ENCODE measurements at regions not wholly inside any gene's neighbourhood (a gene's known extent, or its start where the extent isn't known, plus 50 kb on each side); places are given as distances from the start of the nearest gene placed in this dataset.

DNA sequence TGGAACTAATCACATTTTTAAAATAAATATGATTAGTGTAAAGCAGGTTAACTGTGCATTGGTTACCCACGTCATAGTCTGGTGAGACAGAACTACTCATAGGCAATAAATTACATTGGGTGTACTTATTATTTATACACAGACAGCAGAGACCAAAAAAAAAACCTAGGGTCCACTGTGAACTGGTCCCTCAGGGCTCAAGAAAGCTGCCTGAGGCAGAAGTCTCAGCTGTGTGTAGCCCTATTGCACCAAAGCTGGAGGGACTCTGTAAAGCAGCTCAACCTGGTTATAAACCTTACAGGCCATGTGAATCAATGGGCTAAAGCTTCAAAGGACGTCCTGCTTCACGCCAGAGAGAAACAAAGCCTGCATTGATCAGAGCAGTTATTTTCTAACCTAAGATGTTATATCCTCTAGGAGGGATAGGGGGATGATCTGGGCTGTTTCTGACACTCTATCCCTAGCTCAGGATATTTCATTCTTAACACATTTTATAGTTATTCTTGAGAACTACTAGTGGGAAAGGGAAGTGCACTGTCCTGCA is 432.2 kb upstream of the ANO3 start:
- ChIA-PET POLR2A (no interaction called here), CTCF (no interaction called here)
- peaks cover 8% of the 10 kb centered on the region for H3K9me3 Mint-ChIP-seq
- no peaks in the 10 kb centered on the region for H3K36me3 Mint-ChIP-seq
- intact Hi-C loops (cut with micrococcal nuclease): no loop called here
- DNase-seq: no peak
- no peaks in the 10 kb centered on the region for H3K4me1 Mint-ChIP-seq (ENCODE audit: low read depth)
- H3K4me3 Mint-ChIP-seq: no peak overlapping the region
- H3K27me3 Mint-ChIP-seq: no peaks in the 10 kb centered on the region
- no peak overlapping the region for H3K27ac Mint-ChIP-seq

DNA sequence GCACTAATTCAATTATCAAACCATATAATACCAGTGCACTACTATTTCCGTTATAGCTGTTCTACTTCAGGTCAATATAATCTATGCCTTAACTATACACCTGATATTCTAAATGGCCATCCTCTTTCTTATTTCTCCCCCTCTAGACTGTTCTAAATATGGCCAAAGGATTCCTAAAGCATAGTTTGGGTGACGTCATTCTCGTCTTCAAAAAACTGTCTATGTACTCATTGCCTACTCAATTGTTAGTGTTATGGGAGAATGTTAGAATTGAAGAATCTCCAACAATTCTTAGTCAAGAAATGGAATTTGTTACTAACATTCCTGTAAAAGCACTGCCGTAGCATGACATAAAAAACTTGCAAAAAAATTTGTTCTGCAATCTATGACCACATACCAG is 431.1 kb upstream of the ANO3 start:
- no peak overlapping the region for H3K4me3 Mint-ChIP-seq
- ChIA-PET CTCF (no interaction called here), POLR2A (no interaction called here)
- no peak for DNase-seq
- no peak overlapping the region for H3K27ac Mint-ChIP-seq
- H3K4me1 Mint-ChIP-seq (ENCODE audit: low read depth): no peaks in the 10 kb centered on the region
- H3K27me3 Mint-ChIP-seq: no peaks in the 10 kb centered on the region
- no peaks in the 10 kb centered on the region for H3K36me3 Mint-ChIP-seq
- intact Hi-C loops (cut with micrococcal nuclease): no loop called here
- H3K9me3 Mint-ChIP-seq: peaks cover 8% of the 10 kb centered on the region

DNA sequence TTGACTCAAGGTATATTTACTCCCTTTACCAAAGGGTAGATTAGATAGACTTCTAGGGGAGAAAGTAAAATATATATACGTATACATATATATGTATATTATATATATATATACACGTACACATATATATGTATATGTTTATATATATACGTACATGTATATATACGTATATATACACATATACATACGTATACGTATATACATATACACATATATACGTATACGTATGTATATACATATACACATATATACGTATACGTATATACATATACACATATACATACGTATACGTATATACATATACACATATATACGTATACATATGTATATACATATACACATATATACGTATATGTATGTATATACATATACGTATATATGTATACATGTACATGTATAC is 430.5 kb upstream of the ANO3 start:
- Mint-ChIP-seq H3K27ac (no peak overlapping the region), H3K4me3 (no peak overlapping the region), H3K27me3 (no peaks in the 10 kb centered on the region), H3K9me3 (peaks cover 8% of the 10 kb centered on the region), H3K36me3 (no peaks in the 10 kb centered on the region), H3K4me1 (ENCODE audit: low read depth) (no peaks in the 10 kb centered on the region)
- ChIA-PET CTCF (no interaction called here), POLR2A (no interaction called here)
- intact Hi-C loops (cut with micrococcal nuclease): no loop called here
- DNase-seq: no peak

DNA sequence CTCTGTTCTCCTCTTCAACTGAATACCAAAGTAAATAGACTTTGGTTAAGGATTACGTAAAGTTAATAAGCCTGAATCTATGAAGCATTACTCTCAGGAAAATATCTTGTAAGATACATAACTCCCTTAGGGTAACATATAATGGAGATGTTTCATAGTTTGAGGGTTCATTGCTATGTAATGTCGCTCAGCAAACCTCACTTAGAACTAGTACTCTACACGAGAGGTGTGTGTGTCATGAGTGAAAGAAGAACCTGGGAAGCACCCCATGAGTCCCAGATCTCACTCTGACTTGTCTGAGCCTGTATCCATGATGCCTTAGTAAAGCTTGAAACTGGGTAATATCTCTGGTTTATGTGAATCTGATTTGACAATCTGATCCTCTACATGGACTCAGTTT is 429.5 kb upstream of the ANO3 start:
- no peaks in the 10 kb centered on the region for H3K27me3 Mint-ChIP-seq
- H3K9me3 Mint-ChIP-seq: peaks cover 3% of the 10 kb centered on the region
- CTCF ChIA-PET: no interaction called here
- intact Hi-C loops (cut with micrococcal nuclease): no loop called here
- no peak overlapping the region for H3K4me3 Mint-ChIP-seq
- POLR2A ChIA-PET: no interaction called here
- no peak overlapping the region for H3K27ac Mint-ChIP-seq
- no peak for DNase-seq
- H3K36me3 Mint-ChIP-seq: no peaks in the 10 kb centered on the region
- no peaks in the 10 kb centered on the region for H3K4me1 Mint-ChIP-seq (ENCODE audit: low read depth)

DNA sequence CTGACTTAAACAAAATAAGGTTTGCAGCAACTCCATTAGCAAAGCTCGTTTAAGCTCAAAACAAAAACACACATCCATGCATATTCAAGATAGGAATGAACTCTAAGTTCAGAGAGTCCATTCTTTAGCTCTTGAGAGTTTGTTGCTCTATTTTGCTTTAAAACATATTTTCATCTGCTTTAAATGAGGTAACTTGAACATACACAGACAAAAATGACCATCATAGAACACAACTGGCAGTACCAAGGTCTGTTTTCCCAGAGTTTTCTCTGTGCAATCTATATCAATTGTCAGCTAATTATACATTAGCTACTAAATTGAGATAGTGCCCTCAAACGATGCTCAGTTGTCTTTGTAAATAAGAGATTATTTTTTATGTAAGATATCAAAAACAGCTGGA is 423.2 kb upstream of the ANO3 start:
- H3K27ac Mint-ChIP-seq: no peak overlapping the region

DNA sequence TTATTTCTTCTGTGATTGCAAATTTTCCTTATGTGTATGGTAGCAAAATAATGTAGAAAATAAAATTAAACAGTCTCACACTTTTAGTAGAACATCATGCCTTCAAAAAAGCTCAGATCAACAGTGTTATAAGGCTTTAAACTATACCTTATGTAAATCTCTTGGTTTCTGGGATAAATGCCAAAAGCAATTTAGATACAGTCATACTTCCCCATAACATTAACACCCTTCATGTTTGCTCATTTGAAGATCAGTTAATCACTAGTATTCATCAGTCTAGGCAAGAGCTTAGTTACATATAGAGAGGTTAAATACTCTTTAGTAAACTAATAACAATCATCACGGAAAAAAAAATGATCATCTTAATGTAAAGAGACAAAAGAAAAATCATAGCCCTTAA is 421.8 kb upstream of the ANO3 start:
- no peak for DNase-seq
- Mint-ChIP-seq H3K27ac (no peak overlapping the region), H3K9me3 (peaks cover 6% of the 10 kb centered on the region), H3K4me3 (no peak overlapping the region), H3K4me1 (ENCODE audit: low read depth) (no peaks in the 10 kb centered on the region), H3K36me3 (no peaks in the 10 kb centered on the region), H3K27me3 (no peaks in the 10 kb centered on the region)
- ChIA-PET CTCF (no interaction called here), POLR2A (no interaction called here)
- intact Hi-C loops (cut with micrococcal nuclease): no loop called here

More for the DNA sequence above, 423.2 kb upstream of the ANO3 start:
- CTCF ChIA-PET: interaction anchor here (0.7 kb wide), 1 partner anchor 11 kb away, joined by 3 read pairs; no protein-coding TSS in a partner anchor
- Mint-ChIP-seq H3K4me3 (no peak overlapping the region), H3K4me1 (ENCODE audit: low read depth) (no peaks in the 10 kb centered on the region), H3K36me3 (no peaks in the 10 kb centered on the region), H3K9me3 (peaks cover 3% of the 10 kb centered on the region), H3K27me3 (no peaks in the 10 kb centered on the region)
- POLR2A ChIA-PET: no interaction called here
- no peak for DNase-seq
- intact Hi-C loops (cut with micrococcal nuclease): no loop called here

DNA sequence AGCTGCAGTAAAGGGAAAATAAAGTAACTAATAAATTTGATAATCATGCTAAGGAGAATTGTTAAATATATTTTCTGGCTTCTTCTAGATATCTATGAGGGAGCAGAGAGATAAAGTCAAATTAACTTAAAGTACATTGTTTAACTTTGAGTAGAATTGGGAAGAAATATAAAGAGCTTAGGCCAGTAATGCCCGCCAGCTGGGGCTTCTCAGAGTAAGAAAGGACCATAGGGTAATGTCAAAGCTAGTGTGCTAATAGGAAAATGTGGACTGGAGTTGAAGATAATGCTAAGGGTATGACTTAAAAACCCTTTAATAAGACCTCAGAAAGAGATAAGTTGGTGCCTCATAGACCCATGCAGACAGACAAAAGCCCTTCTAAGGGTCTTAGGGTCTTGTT is 411.6 kb upstream of the ANO3 start:
- no peak overlapping the region for H3K4me3 Mint-ChIP-seq
- intact Hi-C loops (cut with micrococcal nuclease): no loop called here
- CTCF ChIA-PET: no interaction called here
- no peaks in the 10 kb centered on the region for H3K27me3 Mint-ChIP-seq
- DNase-seq: no peak
- POLR2A ChIA-PET: no interaction called here
- H3K27ac Mint-ChIP-seq: no peak overlapping the region
- no peaks in the 10 kb centered on the region for H3K36me3 Mint-ChIP-seq
- no peaks in the 10 kb centered on the region for H3K4me1 Mint-ChIP-seq (ENCODE audit: low read depth)
- H3K9me3 Mint-ChIP-seq: peaks cover 21% of the 10 kb centered on the region

DNA sequence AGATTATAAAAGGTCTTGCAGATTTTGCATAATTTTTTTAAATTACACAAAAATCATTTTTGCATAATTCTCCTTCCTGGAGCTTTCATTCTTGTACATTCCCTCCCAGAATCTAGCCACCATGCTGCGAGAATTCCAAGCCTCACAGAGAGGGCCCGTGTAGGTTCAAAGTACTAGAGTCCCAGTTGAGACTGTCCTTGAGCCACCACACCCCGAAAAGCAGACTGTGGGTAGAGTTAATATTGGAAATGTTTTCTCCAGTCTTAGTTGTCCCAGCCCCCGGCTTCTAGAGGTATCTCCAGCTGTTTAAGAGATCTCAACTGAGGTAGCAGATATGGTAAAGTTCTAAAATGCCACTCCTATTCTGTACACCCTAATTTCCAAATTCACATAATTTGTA is 407.3 kb upstream of the ANO3 start:
- Mint-ChIP-seq H3K4me3 (no peak overlapping the region), H3K36me3 (no peaks in the 10 kb centered on the region), H3K4me1 (ENCODE audit: low read depth) (no peaks in the 10 kb centered on the region), H3K27ac (no peak overlapping the region), H3K27me3 (no peaks in the 10 kb centered on the region), H3K9me3 (peaks cover 21% of the 10 kb centered on the region)
- CTCF ChIA-PET: no interaction called here
- POLR2A ChIA-PET: no interaction called here
- intact Hi-C loops (cut with micrococcal nuclease): no loop called here
- no peak for DNase-seq

DNA sequence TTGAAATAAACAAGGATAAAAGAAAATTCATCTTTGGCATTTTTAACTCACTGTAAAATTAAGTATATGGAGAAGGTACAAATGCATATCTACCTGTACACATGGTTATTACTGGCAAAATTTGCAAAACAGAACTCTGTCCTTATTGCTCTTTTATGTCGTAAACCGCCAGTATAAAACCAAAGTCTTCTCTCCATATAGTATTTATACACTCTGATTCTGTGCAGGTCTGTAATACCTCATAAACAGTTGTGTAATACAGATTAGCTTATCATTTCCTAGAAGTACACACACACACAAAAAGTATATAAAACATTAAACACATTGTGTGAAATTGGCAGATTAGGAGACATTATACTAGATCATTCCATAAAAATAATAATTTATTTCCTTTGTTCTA is 406.6 kb upstream of the ANO3 start:
- H3K4me3 Mint-ChIP-seq: no peak overlapping the region
- ChIA-PET POLR2A (no interaction called here), CTCF (no interaction called here)
- no peaks in the 10 kb centered on the region for H3K27me3 Mint-ChIP-seq
- intact Hi-C loops (cut with micrococcal nuclease): no loop called here
- H3K9me3 Mint-ChIP-seq: peaks cover 21% of the 10 kb centered on the region
- H3K27ac Mint-ChIP-seq: no peak overlapping the region
- DNase-seq: no peak
- no peaks in the 10 kb centered on the region for H3K4me1 Mint-ChIP-seq (ENCODE audit: low read depth)
- H3K36me3 Mint-ChIP-seq: no peaks in the 10 kb centered on the region

DNA sequence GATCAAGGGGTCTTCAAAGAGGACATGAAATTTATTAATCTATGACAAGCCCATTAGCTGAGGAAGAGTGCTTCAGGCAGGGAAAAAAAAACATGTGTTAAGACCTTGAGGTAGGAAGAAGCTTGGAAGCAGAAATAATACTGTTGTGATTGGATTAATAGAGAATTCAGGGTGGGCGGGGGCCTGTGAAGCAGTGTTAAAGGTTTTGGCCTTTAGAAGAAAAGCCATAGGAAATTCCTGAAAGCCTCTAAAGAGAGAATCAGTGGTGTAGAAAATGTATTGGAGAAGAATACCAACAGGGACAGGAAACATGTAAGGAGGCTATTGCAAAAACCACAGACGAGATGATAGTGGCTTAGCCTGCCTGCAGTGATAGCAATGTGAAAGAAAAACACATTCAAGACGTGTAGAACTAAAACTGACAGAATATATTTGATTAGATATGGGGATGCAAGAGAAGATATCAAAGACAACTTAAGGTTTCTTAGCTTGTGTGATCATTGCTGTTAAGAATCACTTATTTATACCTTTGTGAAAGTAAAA is 404.4 kb upstream of the ANO3 start:
- ChIA-PET CTCF (no interaction called here), POLR2A (no interaction called here)
- peaks cover 17% of the 10 kb centered on the region for H3K9me3 Mint-ChIP-seq
- DNase-seq: no peak
- no peaks in the 10 kb centered on the region for H3K36me3 Mint-ChIP-seq
- H3K27me3 Mint-ChIP-seq: no peaks in the 10 kb centered on the region
- H3K4me1 Mint-ChIP-seq (ENCODE audit: low read depth): no peaks in the 10 kb centered on the region
- H3K27ac Mint-ChIP-seq: no peak overlapping the region
- no peak overlapping the region for H3K4me3 Mint-ChIP-seq
- intact Hi-C loops (cut with micrococcal nuclease): no loop called here

DNA sequence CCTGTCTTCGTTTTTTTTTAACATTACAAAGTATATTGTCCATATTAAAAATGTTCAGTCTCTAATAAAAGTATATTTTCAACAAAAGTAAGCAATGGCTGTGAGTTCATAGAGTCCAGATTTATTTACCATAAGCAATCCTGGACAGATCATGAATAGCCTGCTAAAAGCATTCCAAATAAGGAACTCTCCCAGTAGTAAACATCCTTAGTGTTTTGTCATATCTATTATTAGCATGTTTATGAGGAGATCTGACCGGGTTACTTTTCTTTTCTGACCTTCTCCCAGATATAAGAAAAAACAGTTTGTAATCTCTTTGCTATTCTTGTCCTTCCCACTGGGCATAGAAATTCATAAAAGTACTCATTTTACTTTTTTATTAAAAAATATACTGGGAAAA is 403.9 kb upstream of the ANO3 start:
- DNase-seq: no peak
- peaks cover 14% of the 10 kb centered on the region for H3K9me3 Mint-ChIP-seq
- POLR2A ChIA-PET: no interaction called here
- H3K4me3 Mint-ChIP-seq: no peak overlapping the region
- no peaks in the 10 kb centered on the region for H3K36me3 Mint-ChIP-seq
- intact Hi-C loops (cut with micrococcal nuclease): no loop called here
- H3K27ac Mint-ChIP-seq: no peak overlapping the region
- CTCF ChIA-PET: no interaction called here
- H3K27me3 Mint-ChIP-seq: no peaks in the 10 kb centered on the region
- no peaks in the 10 kb centered on the region for H3K4me1 Mint-ChIP-seq (ENCODE audit: low read depth)

DNA sequence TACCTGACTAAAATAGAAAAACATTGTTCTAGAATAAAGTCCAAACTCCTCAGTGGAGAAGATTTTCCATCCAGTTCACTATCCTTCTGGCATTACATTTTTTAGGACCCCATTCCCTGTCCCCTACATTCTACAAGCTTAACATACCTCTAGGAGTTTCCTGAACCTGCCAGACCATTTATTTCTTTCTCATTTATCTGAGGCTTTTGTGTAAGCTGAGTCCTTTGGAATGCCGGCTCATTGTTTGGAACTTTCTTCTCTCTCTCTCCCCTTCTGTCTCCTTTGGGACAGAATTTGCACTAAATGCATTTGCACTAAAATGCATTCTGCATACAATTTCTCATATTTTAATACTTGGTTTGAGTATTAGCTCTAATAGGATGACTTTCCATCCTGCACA is 393.0 kb upstream of the ANO3 start:
- Mint-ChIP-seq H3K9me3 (peaks cover 18% of the 10 kb centered on the region), H3K4me1 (ENCODE audit: low read depth) (no peaks in the 10 kb centered on the region), H3K27me3 (no peaks in the 10 kb centered on the region), H3K4me3 (no peak overlapping the region), H3K36me3 (no peaks in the 10 kb centered on the region), H3K27ac (no peak overlapping the region)
- no peak for DNase-seq
- POLR2A ChIA-PET: no interaction called here
- CTCF ChIA-PET: no interaction called here
- intact Hi-C loops (cut with micrococcal nuclease): loop anchor here (10.0 kb wide), 1 partner anchor 64 kb away; no protein-coding TSS in a partner anchor

DNA sequence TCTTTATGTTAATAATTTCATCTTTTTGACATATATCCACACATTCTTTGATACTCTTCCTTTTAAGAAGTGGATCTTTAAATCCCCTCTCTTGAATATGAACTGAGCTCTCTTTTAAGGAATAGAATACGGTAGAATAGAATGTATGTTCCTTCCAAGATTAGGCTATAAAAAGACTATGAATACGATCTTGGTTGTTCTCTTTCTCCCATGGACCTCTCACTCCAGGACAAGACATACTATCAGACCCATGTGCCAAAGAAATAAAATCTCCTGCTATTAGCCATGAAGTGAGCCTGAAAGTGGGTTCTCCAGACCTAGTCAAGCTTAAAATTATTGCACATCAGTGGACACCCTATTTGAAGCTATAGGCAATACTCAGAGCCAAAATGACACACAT is 392.2 kb upstream of the ANO3 start:
- no peaks in the 10 kb centered on the region for H3K36me3 Mint-ChIP-seq
- no peaks in the 10 kb centered on the region for H3K27me3 Mint-ChIP-seq
- H3K27ac Mint-ChIP-seq: no peak overlapping the region
- intact Hi-C loops (cut with micrococcal nuclease): loop anchor here (10.0 kb wide), 1 partner anchor 65 kb away; no protein-coding TSS in a partner anchor
- no peak overlapping the region for H3K4me3 Mint-ChIP-seq
- POLR2A ChIA-PET: no interaction called here
- peaks cover 17% of the 10 kb centered on the region for H3K9me3 Mint-ChIP-seq
- no peaks in the 10 kb centered on the region for H3K4me1 Mint-ChIP-seq (ENCODE audit: low read depth)
- no peak for DNase-seq
- CTCF ChIA-PET: no interaction called here

DNA sequence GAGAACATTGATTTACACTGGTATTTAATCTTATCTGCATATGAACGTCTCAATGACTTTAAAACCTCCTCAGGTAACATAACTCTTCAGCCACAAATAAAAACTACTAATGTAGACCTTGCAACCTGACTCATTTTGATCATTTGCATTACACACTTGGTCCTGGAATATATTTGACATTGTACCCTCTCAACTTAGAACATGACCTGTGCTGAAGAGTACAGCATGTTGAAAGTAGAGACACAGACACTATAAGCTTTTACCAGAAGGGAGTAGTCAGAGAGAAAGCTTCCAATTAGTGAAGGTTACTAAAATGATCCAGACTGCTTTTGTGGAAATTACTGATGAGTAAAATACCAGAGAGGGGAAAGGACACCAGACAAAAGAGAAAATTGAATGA is 390.6 kb upstream of the ANO3 start:
- Mint-ChIP-seq H3K4me1 (ENCODE audit: low read depth) (no peaks in the 10 kb centered on the region), H3K27ac (no peak overlapping the region), H3K27me3 (no peaks in the 10 kb centered on the region), H3K4me3 (no peak overlapping the region), H3K36me3 (no peaks in the 10 kb centered on the region), H3K9me3 (peaks cover 10% of the 10 kb centered on the region)
- POLR2A ChIA-PET: no interaction called here
- no peak for DNase-seq
- CTCF ChIA-PET: no interaction called here
- intact Hi-C loops (cut with micrococcal nuclease): no loop called here

All from activated CD4-positive, alpha-beta memory T cell treated with anti-CD3 and anti-CD28 coated beads for 36 hours (primary cell).